Mammary epithelial cell (primary cell): ENCODE measurements at regions not wholly inside any gene's neighbourhood (a gene's known extent, or its start where the extent isn't known, plus 50 kb on each side); places are given as distances from the start of the nearest gene placed in this dataset.

Experiments
- CTCF ChIP-seq, 2 donors: IDR thresholded peaks in 1 of 2; conservative IDR thresholded peaks in 1 of 2; 2 replicates each; pipeline ENCODE4 v1.5.1; 2011 to 2012; ENCODE audit warnings: inconsistent platforms in 2 of 2, low read length in 2 of 2, mild to moderate bottlenecking in 2 of 2, control low read depth in 1 of 2, low read depth in 1 of 2; ENCODE audit not compliant: insufficient read depth in 1 of 2; ENCODE audit errors: extremely low read depth in 1 of 2
- EZH2 ChIP-seq: IDR thresholded peaks from 2 replicates; pipeline ENCODE4 v1.6.1; 2012; ENCODE audit warnings: low read length, inconsistent platforms, borderline replicate concordance

- TF ChIP-seq CTCF (conservative IDR thresholded peaks at IDR 0.05 in 1 of 2, IDR thresholded peaks at IDR 0.05 in 1 of 2; ENCODE audit: extremely low read depth in 1 of 2, insufficient read depth in 1 of 2, low read depth in 1 of 2, low read length in 2 of 2) (no peak), EZH2 (no peak)
Observed at GRCh38 chr7:81869670-81870069, 99.8 kb upstream of the HGF start.
